Activated CD8-positive, alpha-beta memory T cell treated with anti-CD3 and anti-CD28 coated beads for 24 hours (primary cell): ENCODE measurements at regions not wholly inside any gene's neighbourhood (a gene's known extent, or its start where the extent isn't known, plus 50 kb on each side); places are given as distances from the start of the nearest gene placed in this dataset.

Source experiments
- DNase-seq: peaks from one replicate; pipeline ENCODE4 v3.0.0-alpha.2; 2020

- DNase-seq = no peak
Measured at GRCh38 chr13:73879346-73880015, 254.7 kb downstream of the KLF12 start.

GRCh38 chr13:73877399-73877798, 256.8 kb downstream of the KLF12 start:
- DNase-seq = no peak

GRCh38 chr13:73876323-73876722, 257.9 kb downstream of the KLF12 start:
- no peak for DNase-seq

- DNase-seq = no peak
Measured at GRCh38 chr13:73873940-73874830, 260.0 kb downstream of the KLF12 start.

GRCh38 chr13:73872397-73872796, 261.8 kb downstream of the KLF12 start:
- no peak for DNase-seq

GRCh38 chr13:73870970-73871935, 263.0 kb downstream of the KLF12 start:
- no peak for DNase-seq

- no peak for DNase-seq
Measured at GRCh38 chr13:73870036-73870741, 264.0 kb downstream of the KLF12 start.

GRCh38 chr13:73865027-73865426, 269.2 kb downstream of the KLF12 start:
- DNase-seq = no peak

GRCh38 chr13:73861136-73861535, 273.1 kb downstream of the KLF12 start:
- no peak for DNase-seq

GRCh38 chr13:73860501-73860900, 273.7 kb downstream of the KLF12 start:
- DNase-seq = no peak

GRCh38 chr13:73859841-73860240, 274.4 kb downstream of the KLF12 start:
- DNase-seq = no peak

- no peak for DNase-seq
Measured at GRCh38 chr13:73857106-73857505, 277.1 kb downstream of the KLF12 start.

GRCh38 chr13:73851104-73851503, 283.1 kb downstream of the KLF12 start:
- no peak for DNase-seq

- no peak for DNase-seq
Measured at GRCh38 chr13:73850104-73850873, 283.9 kb downstream of the KLF12 start.

- no peak for DNase-seq
Measured at GRCh38 chr13:73849292-73849691, 284.9 kb downstream of the KLF12 start.

GRCh38 chr13:73844986-73845385, 289.2 kb downstream of the KLF12 start:
- DNase-seq = no peak

- no peak for DNase-seq
Measured at GRCh38 chr13:73842626-73843025, 291.6 kb downstream of the KLF12 start.

- DNase-seq = no peak
Measured at GRCh38 chr13:73842184-73842583, 292.0 kb downstream of the KLF12 start.

- DNase-seq = no peak
Measured at GRCh38 chr13:73837147-73837546, 297.1 kb downstream of the KLF12 start.

- no peak for DNase-seq
Measured at GRCh38 chr13:73835138-73835721, 299.0 kb downstream of the KLF12 start.
